ENCODE measurements at regions not wholly inside any gene's neighbourhood (a gene's known extent, or its start where the extent isn't known, plus 50 kb on each side); places are given as distances from the start of the nearest gene placed in this dataset.

DNA sequence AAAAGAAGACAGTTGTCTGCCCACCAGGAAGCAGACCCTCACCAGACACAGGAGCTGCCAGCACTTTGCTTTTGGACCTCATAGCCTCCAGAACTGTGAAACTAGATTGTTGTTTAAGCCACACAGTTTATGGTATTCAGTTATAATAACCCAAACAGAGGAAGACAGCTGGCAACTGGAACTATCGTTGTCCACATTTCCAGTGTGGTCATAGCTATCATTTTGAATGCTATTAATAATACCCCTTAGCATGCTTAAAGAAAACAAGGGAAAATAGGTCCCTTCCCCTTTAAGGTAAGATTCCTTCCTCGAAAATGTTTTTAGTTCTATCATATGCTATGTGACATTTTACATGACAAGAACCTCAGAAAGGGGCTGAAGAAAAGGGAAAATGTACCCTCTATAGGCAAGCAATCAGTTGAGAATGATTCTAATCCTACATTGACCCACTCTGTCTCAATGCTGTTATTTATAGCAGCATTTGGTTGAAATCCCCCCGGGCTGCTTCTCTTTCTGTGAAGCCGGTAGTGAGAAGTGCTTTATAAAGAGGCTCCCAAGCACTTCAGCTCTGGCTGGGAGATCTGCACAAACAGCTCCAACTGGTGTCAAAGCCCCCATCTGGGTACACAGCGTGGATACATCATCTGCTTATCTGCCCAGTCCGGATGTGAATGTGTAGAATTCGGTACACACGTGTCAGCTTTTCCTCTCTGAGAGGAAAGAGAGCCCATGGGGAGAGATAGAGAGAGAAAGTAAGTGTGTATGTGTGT, 221.2 kb upstream of the FLRT2 start:
- no peak overlapping the region for H3K9ac ChIP-seq (ENCODE audit: low read depth in 2 of 2, low read length in 2 of 2)
- TF ChIP-seq, protein P1, sequence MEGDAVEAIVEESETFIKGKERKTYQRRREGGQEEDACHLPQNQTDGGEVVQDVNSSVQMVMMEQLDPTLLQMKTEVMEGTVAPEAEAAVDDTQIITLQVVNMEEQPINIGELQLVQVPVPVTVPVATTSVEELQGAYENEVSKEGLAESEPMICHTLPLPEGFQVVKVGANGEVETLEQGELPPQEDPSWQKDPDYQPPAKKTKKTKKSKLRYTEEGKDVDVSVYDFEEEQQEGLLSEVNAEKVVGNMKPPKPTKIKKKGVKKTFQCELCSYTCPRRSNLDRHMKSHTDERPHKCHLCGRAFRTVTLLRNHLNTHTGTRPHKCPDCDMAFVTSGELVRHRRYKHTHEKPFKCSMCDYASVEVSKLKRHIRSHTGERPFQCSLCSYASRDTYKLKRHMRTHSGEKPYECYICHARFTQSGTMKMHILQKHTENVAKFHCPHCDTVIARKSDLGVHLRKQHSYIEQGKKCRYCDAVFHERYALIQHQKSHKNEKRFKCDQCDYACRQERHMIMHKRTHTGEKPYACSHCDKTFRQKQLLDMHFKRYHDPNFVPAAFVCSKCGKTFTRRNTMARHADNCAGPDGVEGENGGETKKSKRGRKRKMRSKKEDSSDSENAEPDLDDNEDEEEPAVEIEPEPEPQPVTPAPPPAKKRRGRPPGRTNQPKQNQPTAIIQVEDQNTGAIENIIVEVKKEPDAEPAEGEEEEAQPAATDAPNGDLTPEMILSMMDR (IDR thresholded peaks at IDR 0.05), result no peak
- DNase-seq, result no peak
- H3K27ac ChIP-seq, result no peak overlapping the region
- H3K9me3 ChIP-seq, result no peaks in the 10 kb centered on the region
- intact Hi-C loops (cut with DNase I), result no loop called here
- no peaks in the 10 kb centered on the region for H3K27me3 ChIP-seq
- H3K4me3 ChIP-seq, result no peak overlapping the region
- H3K36me3 ChIP-seq, result no peaks in the 10 kb centered on the region
- H3K4me1 ChIP-seq, result no peaks in the 10 kb centered on the region

DNA sequence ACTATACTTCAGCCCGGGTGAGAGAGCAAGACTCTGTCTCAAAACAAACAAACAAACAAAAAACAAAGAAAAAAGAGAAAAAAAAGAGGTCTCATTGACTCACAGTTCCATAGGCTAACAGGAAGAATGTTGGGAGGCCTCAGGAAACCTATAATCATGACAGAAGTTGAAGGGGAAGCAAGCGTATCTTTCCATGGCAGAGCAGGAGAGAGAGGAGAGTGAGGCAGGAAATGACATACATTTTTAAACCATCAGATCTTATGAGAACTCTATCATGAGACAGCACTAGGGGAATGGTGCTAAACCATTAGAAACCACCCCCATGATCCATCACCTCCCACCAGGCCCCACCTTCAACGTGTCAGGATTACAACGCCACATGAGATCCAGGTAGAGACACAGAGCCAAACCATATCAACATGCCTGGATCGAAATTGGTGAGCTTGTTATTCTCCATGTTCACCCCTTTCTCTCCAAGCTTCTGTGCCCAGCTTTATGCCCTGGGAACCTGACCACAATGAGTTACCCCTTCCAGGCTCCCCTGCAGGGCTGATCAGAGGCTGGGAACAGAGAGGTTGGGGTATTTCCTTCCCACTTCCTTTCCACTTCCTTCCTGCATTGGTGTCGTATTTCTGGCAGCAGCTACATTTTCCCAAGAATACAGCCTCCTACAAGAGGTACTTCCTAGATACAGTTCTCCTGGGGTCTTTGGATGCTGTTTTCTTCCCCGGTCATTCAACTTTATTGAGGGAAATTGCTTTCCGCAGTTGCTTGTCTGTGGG, 219.3 kb upstream of the FLRT2 start:
- TF ChIP-seq, protein P1 (IDR thresholded peaks at IDR 0.05), result no peak
- Histone ChIP-seq H3K27ac (no peak overlapping the region), H3K9ac (ENCODE audit: low read depth in 2 of 2, low read length in 2 of 2) (no peak overlapping the region), H3K9me3 (no peaks in the 10 kb centered on the region), H3K27me3 (no peaks in the 10 kb centered on the region), H3K4me3 (no peak overlapping the region), H3K4me1 (no peaks in the 10 kb centered on the region), H3K36me3 (no peaks in the 10 kb centered on the region)
- intact Hi-C loops (cut with DNase I), result no loop called here
- DNase-seq, result no peak

DNA sequence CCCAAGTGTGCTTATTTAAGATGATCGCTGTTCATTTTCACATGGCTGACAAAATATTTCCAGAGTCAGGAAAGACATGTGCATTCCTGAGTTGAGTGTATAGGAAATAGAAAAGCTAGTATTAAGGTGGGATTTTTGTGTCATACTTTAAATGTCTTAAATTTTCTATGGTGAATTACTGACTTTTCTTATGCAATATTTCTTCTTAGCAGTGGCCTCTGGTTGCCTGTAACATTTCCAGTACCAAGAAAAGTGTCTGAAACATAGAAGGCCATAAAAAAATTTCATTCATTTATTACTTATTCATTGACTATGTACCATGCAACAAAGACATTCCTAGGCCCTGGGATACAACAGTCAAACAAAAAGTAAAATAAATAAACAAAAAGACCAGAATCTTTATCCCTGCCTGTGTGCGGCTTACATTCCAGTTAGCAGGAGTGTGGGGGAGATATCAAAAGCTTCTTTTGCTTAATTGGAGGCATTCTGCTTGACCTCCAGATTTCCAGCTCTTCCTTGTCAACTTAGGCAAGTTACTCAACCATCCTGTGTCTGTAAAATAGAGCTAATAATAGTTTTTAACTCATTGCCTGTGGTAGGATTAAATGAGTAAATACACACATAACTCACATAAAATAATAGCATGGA, 216.3 kb upstream of the FLRT2 start:
- Histone ChIP-seq H3K27me3 (no peaks in the 10 kb centered on the region), H3K27ac (no peak overlapping the region), H3K9ac (ENCODE audit: low read depth in 2 of 2, low read length in 2 of 2) (no peak overlapping the region), H3K36me3 (no peaks in the 10 kb centered on the region), H3K9me3 (peaks cover 6% of the 10 kb centered on the region), H3K4me1 (no peaks in the 10 kb centered on the region), H3K4me3 (no peak overlapping the region)
- TF ChIP-seq, protein P1 (IDR thresholded peaks at IDR 0.05), result no peak
- intact Hi-C loops (cut with DNase I), result no loop called here
- no peak for DNase-seq

DNA sequence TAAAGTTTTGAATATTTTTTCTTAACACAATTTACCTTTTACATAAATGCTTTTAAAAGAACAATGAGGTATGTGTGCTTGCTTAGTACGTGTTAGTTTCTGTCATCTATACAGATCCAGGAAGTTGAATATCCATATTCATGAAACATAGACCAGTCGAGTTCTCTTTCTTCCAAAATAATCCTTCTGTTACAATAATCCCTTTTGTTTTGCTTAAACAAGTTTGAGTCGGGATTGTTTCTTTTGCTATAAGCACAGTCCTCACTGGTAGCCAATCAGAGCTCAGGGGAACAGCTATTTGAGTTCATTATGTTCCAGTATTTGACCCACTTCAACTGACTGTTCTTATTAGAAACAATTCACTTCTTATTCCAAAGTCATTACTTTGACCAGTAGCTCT, 214.7 kb upstream of the FLRT2 start:
- Histone ChIP-seq H3K36me3 (no peaks in the 10 kb centered on the region), H3K4me1 (no peaks in the 10 kb centered on the region), H3K9me3 (peaks cover 6% of the 10 kb centered on the region), H3K27me3 (no peaks in the 10 kb centered on the region), H3K4me3 (no peak overlapping the region), H3K9ac (ENCODE audit: low read depth in 2 of 2, low read length in 2 of 2) (no peak overlapping the region), H3K27ac (no peak overlapping the region)
- TF ChIP-seq, protein P1 (IDR thresholded peaks at IDR 0.05), result no peak
- intact Hi-C loops (cut with DNase I), result no loop called here
- DNase-seq, result no peak

DNA sequence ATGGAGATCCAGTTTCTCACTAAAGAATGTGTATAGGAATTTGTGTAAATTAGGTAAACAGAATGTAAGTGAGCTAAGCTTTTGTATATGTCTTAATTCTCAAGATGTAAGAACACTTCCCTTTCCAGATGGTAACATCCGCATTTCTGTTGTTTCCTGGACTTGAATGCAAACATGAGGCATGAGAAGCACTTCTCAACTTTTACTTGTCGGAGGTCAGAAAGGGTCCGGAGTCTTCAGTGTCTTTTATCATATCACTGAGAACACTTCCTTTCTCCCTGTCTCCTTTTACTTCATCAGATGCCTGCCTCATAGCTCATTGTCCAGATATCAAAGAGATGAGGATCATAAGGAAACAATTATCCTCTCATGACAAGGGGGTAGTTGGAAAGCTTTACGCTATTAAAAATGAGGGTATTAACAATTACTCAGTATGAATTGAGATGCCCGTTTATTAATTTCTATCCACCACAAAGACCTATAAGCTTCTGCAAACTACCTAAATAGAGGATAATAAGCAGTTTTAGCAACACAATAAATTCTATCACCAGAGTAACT, 214.1 kb upstream of the FLRT2 start:
- Histone ChIP-seq H3K27me3 (no peaks in the 10 kb centered on the region), H3K9me3 (peaks cover 6% of the 10 kb centered on the region), H3K27ac (no peak overlapping the region), H3K4me1 (no peaks in the 10 kb centered on the region), H3K36me3 (no peaks in the 10 kb centered on the region), H3K4me3 (no peak overlapping the region), H3K9ac (ENCODE audit: low read depth in 2 of 2, low read length in 2 of 2) (no peak overlapping the region)
- TF ChIP-seq, protein P1 (IDR thresholded peaks at IDR 0.05), result no peak
- no peak for DNase-seq
- intact Hi-C loops (cut with DNase I), result no loop called here
